HEK293 (cell line): ENCODE measurements at regions not wholly inside any gene's neighbourhood (a gene's known extent, or its start where the extent isn't known, plus 50 kb on each side); places are given as distances from the start of the nearest gene placed in this dataset.

Experiments used
- CTCF ChIA-PET: fragments of 350-600 bp; formaldehyde crosslinking; extraction: SDS; loops from one replicate; lab custom pipeline; 2021; ENCODE audit warnings: antibody characterized with exemption; lab: Yijun Ruan, JAX
- POLR2A ChIA-PET: fragments of 300-600 bp; formaldehyde crosslinking; extraction: SDS; loops from one replicate; lab custom pipeline; 2020; ENCODE audit warnings: antibody characterized with exemption, inconsistent platforms; lab: Yijun Ruan, JAX
- H3K27ac ChIP-seq: fragments of 200-500 bp; sonication (Bioruptor generic); 2 replicates; pipeline ENCODE4 v1.5.1; 2014; ENCODE audit warnings: low read depth, low read length, control low read depth, inconsistent platforms; ENCODE audit errors: extremely low read depth
- H3K36me3 ChIP-seq, 2 experiments: fragments of 200-500 bp in 1 of 2; sonication (Bioruptor generic) in 1 of 2; 1 replicate in 1 of 2; 2 replicates in 1 of 2; pipeline ENCODE4 v1.5.1; 2014 to 2017; ENCODE audit warnings: inconsistent platforms in 2 of 2, low read length in 2 of 2; ENCODE audit not compliant: control insufficient read depth in 2 of 2, insufficient read depth in 1 of 2
- H3K4me1 ChIP-seq: fragments of 200-500 bp; sonication (Bioruptor generic); 2 replicates; pipeline ENCODE4 v1.5.1; 2014; ENCODE audit warnings: mild to moderate bottlenecking, low read length, inconsistent platforms; ENCODE audit not compliant: control insufficient read depth, insufficient read depth
- H3K4me3 ChIP-seq: 2 replicates; pipeline ENCODE4 v1.5.1; 2011; ENCODE audit warnings: low read depth, mild to moderate bottlenecking, control low read depth, low read length, moderate library complexity
- H3K9me3 ChIP-seq: fragments of 200-500 bp; sonication (Bioruptor generic); 2 replicates; pipeline ENCODE4 v1.5.1; 2014; ENCODE audit warnings: low read depth, low read length, inconsistent platforms; ENCODE audit not compliant: control insufficient read depth, insufficient read depth
- BCL11A ChIP-seq: fragments of 450-650 bp; formaldehyde crosslinking; IDR thresholded peaks from 2 replicates; pipeline ENCODE4 v1.5.1; 2016; ENCODE audit warnings: low read depth, missing biosample characterization, missing genetic modification characterization
- EGR2 ChIP-seq: fragments of 450-650 bp; formaldehyde crosslinking; IDR thresholded peaks from 2 replicates; pipeline ENCODE4 v1.5.1; 2016; ENCODE audit warnings: low read depth, missing biosample characterization, missing genetic modification characterization
- GLIS2 ChIP-seq: fragments of 450-650 bp; formaldehyde crosslinking; IDR thresholded peaks from 2 replicates; pipeline ENCODE4 v1.5.1; 2016; ENCODE audit warnings: missing biosample characterization, missing genetic modification characterization
- IKZF3 ChIP-seq: fragments of 450-650 bp; IDR thresholded peaks from 2 replicates; pipeline ENCODE4 v1.5.0; 2018; ENCODE audit warnings: missing biosample characterization, mild to moderate bottlenecking, missing genetic modification characterization, moderate library complexity
- ZBTB21 ChIP-seq: fragments of 450-650 bp; formaldehyde crosslinking; IDR thresholded peaks from 2 replicates; pipeline ENCODE4 v1.5.1; 2017; ENCODE audit warnings: missing biosample characterization, missing genetic modification characterization
- ZBTB7A ChIP-seq: fragments of 450-650 bp; formaldehyde crosslinking; IDR thresholded peaks from 2 replicates; pipeline ENCODE4 v1.5.1; 2016; ENCODE audit warnings: low read depth, missing biosample characterization, missing genetic modification characterization
- ZFP37 ChIP-seq: fragments of 450-650 bp; formaldehyde crosslinking; IDR thresholded peaks from 2 replicates; pipeline ENCODE4 v1.5.1; 2016; ENCODE audit warnings: missing biosample characterization, missing genetic modification characterization
- ZNF146 ChIP-seq: fragments of 450-650 bp; formaldehyde crosslinking; IDR thresholded peaks from 2 replicates; pipeline ENCODE4 v1.5.1; 2016; ENCODE audit warnings: missing biosample characterization, missing genetic modification characterization
- ZNF214 ChIP-seq: fragments of 450-650 bp; formaldehyde crosslinking; IDR thresholded peaks from 2 replicates; pipeline ENCODE4 v1.5.1; 2017; ENCODE audit warnings: missing biosample characterization, mild to moderate bottlenecking, missing genetic modification characterization, borderline replicate concordance
- ZNF394 ChIP-seq: fragments of 450-650 bp; formaldehyde crosslinking; IDR thresholded peaks from 2 replicates; pipeline ENCODE4 v1.5.1; 2016; ENCODE audit warnings: missing biosample characterization, missing genetic modification characterization, mild to moderate bottlenecking, moderate library complexity, borderline replicate concordance
- ZNF670 ChIP-seq: fragments of 450-650 bp; formaldehyde crosslinking; IDR thresholded peaks from 2 replicates; pipeline ENCODE4 v1.5.1; 2016; ENCODE audit warnings: missing biosample characterization, missing genetic modification characterization, low read depth
- ZNF707 ChIP-seq: fragments of 450-650 bp; formaldehyde crosslinking; IDR thresholded peaks from 2 replicates; pipeline ENCODE4 v1.5.1; 2016; ENCODE audit warnings: missing biosample characterization, missing genetic modification characterization
- ZNF777 ChIP-seq: fragments of 450-650 bp; formaldehyde crosslinking; IDR thresholded peaks from 2 replicates; pipeline ENCODE4 v1.5.1; 2017; ENCODE audit warnings: missing biosample characterization, missing genetic modification characterization, borderline replicate concordance
- TF ChIP-seq, protein P1 (sequence below): fragments of 450-650 bp; formaldehyde crosslinking; IDR thresholded peaks from 2 replicates; pipeline ENCODE4 v1.5.1; 2016; ENCODE audit warnings: missing biosample characterization, missing genetic modification characterization
- TF ChIP-seq, protein P2 (sequence below): fragments of 450-650 bp; formaldehyde crosslinking; IDR thresholded peaks from 2 replicates; pipeline ENCODE4 v1.5.1; 2017; ENCODE audit warnings: missing biosample characterization, missing genetic modification characterization
- TF ChIP-seq, protein P3 (sequence below): fragments of 450-650 bp; formaldehyde crosslinking; IDR thresholded peaks from 2 replicates; pipeline ENCODE4 v1.5.1; 2016; ENCODE audit warnings: missing biosample characterization, missing genetic modification characterization, low read depth
- TF ChIP-seq, protein P4 (sequence below): fragments of 450-650 bp; formaldehyde crosslinking; IDR thresholded peaks from 2 replicates; pipeline ENCODE4 v1.5.1; 2017; ENCODE audit warnings: missing biosample characterization, missing genetic modification characterization
- TF ChIP-seq, protein P5 (sequence below): fragments of 450-650 bp; formaldehyde crosslinking; IDR thresholded peaks from 2 replicates; pipeline ENCODE4 v1.5.1; 2016; ENCODE audit warnings: missing biosample characterization, missing genetic modification characterization
- TF ChIP-seq, protein P6 (sequence below): fragments of 450-650 bp; formaldehyde crosslinking; IDR thresholded peaks from 2 replicates; pipeline ENCODE4 v1.5.1; 2016; ENCODE audit warnings: missing biosample characterization, missing genetic modification characterization

DNA sequence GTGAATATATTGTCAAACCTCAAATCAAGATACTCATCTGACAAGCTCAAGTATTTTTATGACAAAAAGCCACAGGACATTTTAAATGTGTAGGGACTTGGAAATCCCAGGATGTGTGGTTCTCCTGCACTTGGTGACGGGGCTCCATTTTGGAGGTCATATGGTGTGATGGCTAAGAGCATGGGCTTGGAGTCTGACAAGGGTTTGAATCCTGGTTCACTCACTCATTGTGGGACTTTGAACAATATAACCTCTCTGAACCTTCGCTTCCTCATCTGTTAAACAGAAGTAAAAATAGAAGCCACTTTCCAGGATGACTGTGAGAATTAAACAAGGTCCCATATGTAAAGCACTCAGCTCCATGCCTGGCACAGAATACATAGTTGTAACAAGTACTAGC is 99.6 kb downstream of the SMIM20 start:
- Histone ChIP-seq H3K36me3 (no peaks in the 10 kb centered on the region), H3K4me3 (no peak overlapping the region), H3K4me1 (no peaks in the 10 kb centered on the region)
- no peak for TF ChIP-seq ZNF394 (tag by site-specific recombination)
- TF ChIP-seq ZFP37 (tag by site-specific recombination): no peak
- no peak for TF ChIP-seq ZNF146
- no peak for TF ChIP-seq IKZF3 (tag by site-specific recombination)
- no peak for TF ChIP-seq EGR2 (tag by site-specific recombination)
- no peak for TF ChIP-seq ZBTB21 (tag by site-specific recombination)
- TF ChIP-seq, all 188 proteins: peak for 0
- Histone ChIP-seq H3K9me3 (no peaks in the 10 kb centered on the region), H3K27ac (no peak overlapping the region)
- POLR2A ChIA-PET: no interaction called here
- CTCF ChIA-PET: interaction anchor here (0.7 to 1.1 kb wide), 2 partner anchors 25 to 104 kb away, joined by 3 to 6 read pairs; no protein-coding TSS in a partner anchor

DNA sequence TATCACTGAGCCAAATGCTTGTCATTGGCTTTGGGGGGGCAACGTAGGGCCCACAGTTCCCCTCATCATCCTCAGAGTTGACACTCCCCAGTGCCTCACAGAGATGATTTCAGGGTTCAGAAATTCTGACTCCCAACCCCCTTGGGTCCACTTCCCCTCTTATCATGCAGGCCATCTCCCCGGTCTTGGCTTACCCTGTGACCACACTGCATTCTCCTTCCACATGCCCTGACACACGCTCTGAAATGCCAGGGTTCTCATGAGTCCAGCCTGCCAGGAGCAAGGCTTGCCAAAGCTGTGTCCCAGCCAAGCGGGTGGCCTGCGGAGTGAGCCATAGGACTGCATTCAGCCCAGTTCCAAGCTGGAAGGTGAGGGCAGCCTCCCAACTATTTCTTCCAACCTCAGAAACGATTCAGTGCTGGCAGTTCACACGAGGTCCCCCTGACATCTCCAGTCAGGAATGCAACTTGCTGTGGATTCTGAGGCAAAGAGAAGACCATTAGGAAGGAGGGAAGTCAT is 101.2 kb downstream of the SMIM20 start:
- POLR2A ChIA-PET: no interaction called here
- TF ChIP-seq, protein P1, sequence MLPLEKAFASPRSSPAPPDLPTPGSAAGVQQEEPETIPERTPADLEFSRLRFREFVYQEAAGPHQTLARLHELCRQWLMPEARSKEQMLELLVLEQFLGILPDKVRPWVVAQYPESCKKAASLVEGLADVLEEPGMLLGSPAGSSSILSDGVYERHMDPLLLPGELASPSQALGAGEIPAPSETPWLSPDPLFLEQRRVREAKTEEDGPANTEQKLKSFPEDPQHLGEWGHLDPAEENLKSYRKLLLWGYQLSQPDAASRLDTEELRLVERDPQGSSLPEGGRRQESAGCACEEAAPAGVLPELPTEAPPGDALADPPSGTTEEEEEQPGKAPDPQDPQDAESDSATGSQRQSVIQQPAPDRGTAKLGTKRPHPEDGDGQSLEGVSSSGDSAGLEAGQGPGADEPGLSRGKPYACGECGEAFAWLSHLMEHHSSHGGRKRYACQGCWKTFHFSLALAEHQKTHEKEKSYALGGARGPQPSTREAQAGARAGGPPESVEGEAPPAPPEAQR (tag by site-specific recombination): no peak
- TF ChIP-seq ZNF777 (tag by site-specific recombination) (no peak), BCL11A (no peak), ZNF670 (tag by site-specific recombination) (no peak), ZBTB7A (no peak), ZNF214 (no peak), ZNF707 (tag by site-specific recombination) (no peak), GLIS2 (no peak)
- TF ChIP-seq, protein P2, sequence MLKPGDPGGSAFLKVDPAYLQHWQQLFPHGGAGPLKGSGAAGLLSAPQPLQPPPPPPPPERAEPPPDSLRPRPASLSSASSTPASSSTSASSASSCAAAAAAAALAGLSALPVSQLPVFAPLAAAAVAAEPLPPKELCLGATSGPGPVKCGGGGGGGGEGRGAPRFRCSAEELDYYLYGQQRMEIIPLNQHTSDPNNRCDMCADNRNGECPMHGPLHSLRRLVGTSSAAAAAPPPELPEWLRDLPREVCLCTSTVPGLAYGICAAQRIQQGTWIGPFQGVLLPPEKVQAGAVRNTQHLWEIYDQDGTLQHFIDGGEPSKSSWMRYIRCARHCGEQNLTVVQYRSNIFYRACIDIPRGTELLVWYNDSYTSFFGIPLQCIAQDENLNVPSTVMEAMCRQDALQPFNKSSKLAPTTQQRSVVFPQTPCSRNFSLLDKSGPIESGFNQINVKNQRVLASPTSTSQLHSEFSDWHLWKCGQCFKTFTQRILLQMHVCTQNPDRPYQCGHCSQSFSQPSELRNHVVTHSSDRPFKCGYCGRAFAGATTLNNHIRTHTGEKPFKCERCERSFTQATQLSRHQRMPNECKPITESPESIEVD: no peak
- TF ChIP-seq, protein P3, sequence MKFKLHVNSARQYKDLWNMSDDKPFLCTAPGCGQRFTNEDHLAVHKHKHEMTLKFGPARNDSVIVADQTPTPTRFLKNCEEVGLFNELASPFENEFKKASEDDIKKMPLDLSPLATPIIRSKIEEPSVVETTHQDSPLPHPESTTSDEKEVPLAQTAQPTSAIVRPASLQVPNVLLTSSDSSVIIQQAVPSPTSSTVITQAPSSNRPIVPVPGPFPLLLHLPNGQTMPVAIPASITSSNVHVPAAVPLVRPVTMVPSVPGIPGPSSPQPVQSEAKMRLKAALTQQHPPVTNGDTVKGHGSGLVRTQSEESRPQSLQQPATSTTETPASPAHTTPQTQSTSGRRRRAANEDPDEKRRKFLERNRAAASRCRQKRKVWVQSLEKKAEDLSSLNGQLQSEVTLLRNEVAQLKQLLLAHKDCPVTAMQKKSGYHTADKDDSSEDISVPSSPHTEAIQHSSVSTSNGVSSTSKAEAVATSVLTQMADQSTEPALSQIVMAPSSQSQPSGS: no peak
- TF ChIP-seq, protein P4, sequence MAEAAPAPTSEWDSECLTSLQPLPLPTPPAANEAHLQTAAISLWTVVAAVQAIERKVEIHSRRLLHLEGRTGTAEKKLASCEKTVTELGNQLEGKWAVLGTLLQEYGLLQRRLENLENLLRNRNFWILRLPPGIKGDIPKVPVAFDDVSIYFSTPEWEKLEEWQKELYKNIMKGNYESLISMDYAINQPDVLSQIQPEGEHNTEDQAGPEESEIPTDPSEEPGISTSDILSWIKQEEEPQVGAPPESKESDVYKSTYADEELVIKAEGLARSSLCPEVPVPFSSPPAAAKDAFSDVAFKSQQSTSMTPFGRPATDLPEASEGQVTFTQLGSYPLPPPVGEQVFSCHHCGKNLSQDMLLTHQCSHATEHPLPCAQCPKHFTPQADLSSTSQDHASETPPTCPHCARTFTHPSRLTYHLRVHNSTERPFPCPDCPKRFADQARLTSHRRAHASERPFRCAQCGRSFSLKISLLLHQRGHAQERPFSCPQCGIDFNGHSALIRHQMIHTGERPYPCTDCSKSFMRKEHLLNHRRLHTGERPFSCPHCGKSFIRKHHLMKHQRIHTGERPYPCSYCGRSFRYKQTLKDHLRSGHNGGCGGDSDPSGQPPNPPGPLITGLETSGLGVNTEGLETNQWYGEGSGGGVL (tag by site-specific recombination): no peak
- TF ChIP-seq, protein P5, sequence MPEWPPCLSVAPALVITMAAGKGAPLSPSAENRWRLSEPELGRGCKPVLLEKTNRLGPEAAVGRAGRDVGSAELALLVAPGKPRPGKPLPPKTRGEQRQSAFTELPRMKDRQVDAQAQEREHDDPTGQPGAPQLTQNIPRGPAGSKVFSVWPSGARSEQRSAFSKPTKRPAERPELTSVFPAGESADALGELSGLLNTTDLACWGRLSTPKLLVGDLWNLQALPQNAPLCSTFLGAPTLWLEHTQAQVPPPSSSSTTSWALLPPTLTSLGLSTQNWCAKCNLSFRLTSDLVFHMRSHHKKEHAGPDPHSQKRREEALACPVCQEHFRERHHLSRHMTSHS (tag by site-specific recombination): no peak
- TF ChIP-seq, protein P6, sequence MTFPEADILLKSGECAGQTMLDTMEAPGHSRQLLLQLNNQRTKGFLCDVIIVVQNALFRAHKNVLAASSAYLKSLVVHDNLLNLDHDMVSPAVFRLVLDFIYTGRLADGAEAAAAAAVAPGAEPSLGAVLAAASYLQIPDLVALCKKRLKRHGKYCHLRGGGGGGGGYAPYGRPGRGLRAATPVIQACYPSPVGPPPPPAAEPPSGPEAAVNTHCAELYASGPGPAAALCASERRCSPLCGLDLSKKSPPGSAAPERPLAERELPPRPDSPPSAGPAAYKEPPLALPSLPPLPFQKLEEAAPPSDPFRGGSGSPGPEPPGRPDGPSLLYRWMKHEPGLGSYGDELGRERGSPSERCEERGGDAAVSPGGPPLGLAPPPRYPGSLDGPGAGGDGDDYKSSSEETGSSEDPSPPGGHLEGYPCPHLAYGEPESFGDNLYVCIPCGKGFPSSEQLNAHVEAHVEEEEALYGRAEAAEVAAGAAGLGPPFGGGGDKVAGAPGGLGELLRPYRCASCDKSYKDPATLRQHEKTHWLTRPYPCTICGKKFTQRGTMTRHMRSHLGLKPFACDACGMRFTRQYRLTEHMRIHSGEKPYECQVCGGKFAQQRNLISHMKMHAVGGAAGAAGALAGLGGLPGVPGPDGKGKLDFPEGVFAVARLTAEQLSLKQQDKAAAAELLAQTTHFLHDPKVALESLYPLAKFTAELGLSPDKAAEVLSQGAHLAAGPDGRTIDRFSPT (tag by site-specific recombination): no peak
- CTCF ChIA-PET: no interaction called here
- Histone ChIP-seq H3K4me1 (no peaks in the 10 kb centered on the region), H3K36me3 (no peaks in the 10 kb centered on the region), H3K27ac (no peak overlapping the region), H3K9me3 (no peaks in the 10 kb centered on the region), H3K4me3 (no peak overlapping the region)
